Stimulated activated CD4-positive, alpha-beta T cell treated with anti-CD3 and anti-CD28 coated beads, Interleukin-2, amount 100 ng/mL, for 4 hours (primary cell): ENCODE measurements at regions not wholly inside any gene's neighbourhood (a gene's known extent, or its start where the extent isn't known, plus 50 kb on each side); places are given as distances from the start of the nearest gene placed in this dataset.
"Not testable (repeated sequence)": the region's sequence is repeated elsewhere in the genome, so short reads cannot be mapped to it uniquely, and the experiment has no call there.

Source experiments
- DNase-seq: peaks from one replicate; pipeline ENCODE4 v3.0.0-alpha.2; 2020; ENCODE audit warnings: low read depth

- DNase-seq = no peak
Measured at GRCh38 chr14:51581017-51581881, 70.5 kb upstream of the FRMD6 start.

- no peak for DNase-seq
Measured at GRCh38 chr14:51582437-51582836, 69.3 kb upstream of the FRMD6 start.

GRCh38 chr14:51585055-51585454, 66.7 kb upstream of the FRMD6 start:
- no peak for DNase-seq

GRCh38 chr14:51592836-51593235, 58.9 kb upstream of the FRMD6 start:
- no peak for DNase-seq

GRCh38 chr14:51593397-51593796, 58.3 kb upstream of the FRMD6 start:
- no peak for DNase-seq

GRCh38 chr14:51595881-51596455, 55.7 kb upstream of the FRMD6 start:
- DNase-seq = no peak

GRCh38 chr14:51596488-51597117, 55.1 kb upstream of the FRMD6 start:
- DNase-seq = no peak

- DNase-seq = no peak
Measured at GRCh38 chr14:51597261-51598001, 54.3 kb upstream of the FRMD6 start.

GRCh38 chr14:51598924-51599600, 52.6 kb upstream of the FRMD6 start:
- not testable (repeated sequence) for DNase-seq

GRCh38 chr14:51600658-51601057, 51.1 kb upstream of the FRMD6 start:
- no peak for DNase-seq
